ENCODE measurements at regions not wholly inside any gene's neighbourhood (a gene's known extent, or its start where the extent isn't known, plus 50 kb on each side); places are given as distances from the start of the nearest gene placed in this dataset.
"Not testable (repeated sequence)": the region's sequence is repeated elsewhere in the genome, so short reads cannot be mapped to it uniquely, and the experiment has no call there.

- no peak for DNase-seq (ENCODE audit: low read depth)
These were observed 492.0 kb upstream of the KIF2B start for GRCh38 chr17:53330756-53331155.

DNA sequence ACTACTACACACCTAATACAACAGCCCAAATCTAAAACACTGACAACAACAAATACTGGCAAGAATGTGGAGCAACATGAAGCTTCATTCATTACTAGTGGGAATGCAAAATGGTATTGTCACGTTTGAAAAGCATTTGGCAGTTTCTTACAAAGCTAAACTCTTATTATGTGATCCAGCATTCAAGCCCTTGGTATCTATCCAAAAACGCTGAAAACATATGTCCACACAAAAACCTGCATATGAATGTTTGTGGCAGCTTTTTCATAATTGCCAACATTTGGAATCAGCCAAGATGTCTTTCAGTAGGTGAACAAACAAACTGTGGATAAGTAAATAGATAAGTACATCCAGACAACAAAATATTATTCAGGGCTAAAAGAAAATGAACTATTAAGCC is 501.1 kb upstream of the KIF2B start:
- no peak for DNase-seq (ENCODE audit: low read depth)

GRCh38 chr17:53319947-53320346 is 502.8 kb upstream of the KIF2B start:
- DNase-seq (ENCODE audit: low read depth), result no peak

DNA sequence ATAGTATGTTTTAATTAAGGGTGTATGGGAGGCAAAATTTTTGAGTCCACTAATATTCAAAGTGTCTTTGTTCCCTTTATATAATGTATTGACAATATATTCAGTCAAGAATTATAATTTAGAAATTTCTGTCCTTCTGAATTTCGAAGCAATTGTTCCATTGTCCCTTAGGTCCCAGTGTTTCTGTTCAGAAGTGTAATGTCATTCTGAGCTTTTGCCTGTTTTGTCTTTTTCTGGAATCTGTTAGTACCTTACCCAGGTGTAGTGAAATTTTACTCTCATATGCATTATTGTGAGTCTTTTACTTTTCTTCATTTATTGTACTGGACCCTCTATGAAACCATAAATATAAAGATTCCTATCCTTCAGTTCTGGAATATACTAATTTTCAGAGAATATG is 505.7 kb upstream of the KIF2B start:
- no peak for DNase-seq (ENCODE audit: low read depth)

GRCh38 chr17:53316073-53316472 is 506.7 kb upstream of the KIF2B start:
- DNase-seq (ENCODE audit: low read depth), result no peak

- DNase-seq (ENCODE audit: low read depth), result no peak
These were observed 508.2 kb upstream of the KIF2B start for GRCh38 chr17:53314521-53314920.

DNA sequence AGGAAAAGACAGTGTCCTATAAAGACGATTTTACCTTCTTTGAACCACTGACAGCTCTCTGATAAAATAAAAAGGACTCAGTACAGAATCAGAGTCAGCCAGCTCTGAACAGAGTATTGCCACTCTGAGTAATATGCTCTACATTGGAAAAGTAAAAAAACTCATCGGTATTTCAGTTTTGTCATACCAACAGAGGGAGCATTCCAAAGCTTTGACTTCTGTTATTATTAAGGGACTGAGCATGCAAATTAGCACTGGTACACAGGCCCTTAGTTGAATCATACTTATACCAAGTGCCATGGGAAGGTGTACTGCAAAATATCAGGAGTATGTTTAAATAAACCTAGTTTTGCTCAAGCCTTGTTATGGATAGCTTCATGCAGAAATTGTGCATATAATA is 509.0 kb upstream of the KIF2B start:
- DNase-seq (ENCODE audit: low read depth), result peak; percentile 88

- DNase-seq (ENCODE audit: low read depth), result no peak
These were observed 544.3 kb upstream of the KIF2B start for GRCh38 chr17:53278466-53278865.

- DNase-seq (ENCODE audit: low read depth), result no peak
These were observed 549.6 kb upstream of the KIF2B start for GRCh38 chr17:53273126-53273525.

GRCh38 chr17:53270936-53271335 is 551.8 kb upstream of the KIF2B start:
- no peak for DNase-seq (ENCODE audit: low read depth)

GRCh38 chr17:53264730-53265129 is 558.0 kb upstream of the KIF2B start:
- DNase-seq (ENCODE audit: low read depth), result no peak

- no peak for DNase-seq (ENCODE audit: low read depth)
These were observed 568.6 kb upstream of the KIF2B start for GRCh38 chr17:53253956-53254597.

GRCh38 chr17:53249036-53249435 is 573.7 kb upstream of the KIF2B start:
- DNase-seq (ENCODE audit: low read depth), result no peak

- DNase-seq (ENCODE audit: low read depth), result no peak
These were observed 588.6 kb upstream of the KIF2B start for GRCh38 chr17:53234138-53234537.

- no peak for DNase-seq (ENCODE audit: low read depth)
These were observed 595.2 kb upstream of the KIF2B start for GRCh38 chr17:53227514-53227913.

DNA sequence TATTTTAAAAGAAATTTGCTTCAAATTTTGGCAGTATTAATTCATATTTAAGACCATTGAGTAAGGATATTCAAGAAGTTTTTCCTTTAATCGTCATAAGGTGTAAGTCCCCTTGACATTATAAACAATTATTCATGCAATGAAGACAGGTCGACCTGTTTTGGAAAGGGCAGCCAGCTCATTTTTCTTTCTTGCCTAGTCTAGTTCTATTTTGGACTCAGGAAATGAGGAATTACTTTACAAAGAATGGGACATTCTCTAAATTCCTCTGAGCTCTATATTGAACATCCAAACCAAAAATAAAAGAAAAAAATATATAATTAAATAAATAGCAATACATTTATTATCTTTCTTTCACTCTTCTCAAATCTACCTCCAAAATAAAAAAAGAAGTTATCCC is 595.6 kb upstream of the KIF2B start:
- peak; percentile 33 for DNase-seq (ENCODE audit: low read depth)

DNA sequence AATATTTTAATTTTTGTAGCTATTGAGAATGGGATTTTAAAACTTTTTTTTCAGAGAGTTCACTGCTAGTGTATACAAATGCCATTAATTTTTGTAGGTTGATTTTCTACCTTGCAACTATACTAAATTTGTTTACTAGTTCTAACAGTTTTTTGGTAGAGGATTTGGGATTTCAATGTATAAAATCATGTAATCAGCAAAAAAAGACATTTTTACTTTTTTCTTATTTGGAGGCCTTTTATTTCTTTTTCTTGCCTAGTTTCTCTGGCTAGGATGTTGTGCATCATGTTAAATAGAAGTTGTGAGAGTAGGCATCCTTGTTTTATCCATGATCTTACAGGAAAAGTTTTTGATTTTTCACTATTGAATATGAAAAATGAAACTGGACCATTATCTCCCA is 602.9 kb upstream of the KIF2B start:
- DNase-seq (ENCODE audit: low read depth), result no peak

DNA sequence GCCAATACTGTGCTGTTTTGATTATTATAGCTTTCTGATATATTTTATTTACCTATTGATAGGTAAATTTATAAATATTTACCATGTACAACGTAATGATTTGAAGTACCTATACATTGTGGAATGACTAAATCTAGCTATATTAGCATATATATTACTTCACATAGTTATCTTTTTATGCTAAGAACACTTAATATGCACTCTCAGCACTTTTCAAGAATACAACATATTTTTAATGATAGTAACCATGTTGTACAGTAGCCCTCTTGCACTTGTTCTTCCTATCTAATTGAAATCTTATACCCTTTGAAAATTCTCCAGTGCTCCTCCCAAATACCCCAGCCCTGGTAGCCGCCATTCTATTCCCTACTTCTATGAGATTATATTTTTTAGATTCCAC is 604.0 kb upstream of the KIF2B start:
- no peak for DNase-seq (ENCODE audit: low read depth)

GRCh38 chr17:53217311-53217710 is 605.4 kb upstream of the KIF2B start:
- peak; percentile 86 for DNase-seq (ENCODE audit: low read depth)

- DNase-seq (ENCODE audit: low read depth), result not testable (repeated sequence)
These were observed 613.8 kb upstream of the KIF2B start for GRCh38 chr17:53208935-53209334.

DNA sequence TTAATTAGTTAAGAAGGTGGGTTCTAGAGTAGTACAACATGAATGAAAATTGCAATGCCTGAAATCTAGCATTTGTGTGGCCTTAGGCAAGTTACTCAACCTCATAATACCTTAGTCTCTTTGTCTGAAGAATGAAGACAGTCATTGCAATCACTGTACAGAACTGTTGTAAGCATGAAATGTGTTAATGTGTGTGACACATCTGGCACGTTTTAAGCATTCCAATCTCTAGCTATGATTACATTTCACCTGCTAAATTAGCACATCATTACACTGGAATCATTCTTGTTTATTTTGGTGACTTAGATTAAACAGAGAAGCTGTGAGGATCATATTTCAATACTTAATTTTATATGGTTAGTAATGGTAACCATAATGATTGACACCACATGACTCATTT is 629.7 kb upstream of the KIF2B start:
- peak; percentile 7 for DNase-seq (ENCODE audit: low read depth)

DNA sequence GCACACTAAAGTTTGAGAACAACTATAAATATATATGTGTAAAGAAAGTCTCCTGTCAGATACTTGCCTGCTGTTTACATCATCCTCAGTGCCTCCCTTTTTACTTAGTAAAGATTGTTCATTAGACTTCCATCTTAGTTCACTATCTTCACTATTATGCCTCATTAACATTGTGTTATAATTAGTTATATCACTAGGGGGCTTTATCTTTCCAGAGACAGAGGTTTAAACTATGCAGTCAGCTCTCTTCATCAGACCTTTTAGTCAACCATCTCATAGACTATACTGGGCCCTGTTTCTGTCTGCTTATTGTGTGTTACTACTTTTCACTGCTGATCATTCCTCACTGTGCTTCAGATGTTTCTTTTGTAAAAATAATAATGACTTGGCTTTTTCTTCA is 630.8 kb upstream of the KIF2B start:
- peak; percentile 53 for DNase-seq (ENCODE audit: low read depth)

- peak; percentile 31 for DNase-seq (ENCODE audit: low read depth)
These were observed 636.7 kb upstream of the KIF2B start for GRCh38 chr17:53186001-53186400.

DNA sequence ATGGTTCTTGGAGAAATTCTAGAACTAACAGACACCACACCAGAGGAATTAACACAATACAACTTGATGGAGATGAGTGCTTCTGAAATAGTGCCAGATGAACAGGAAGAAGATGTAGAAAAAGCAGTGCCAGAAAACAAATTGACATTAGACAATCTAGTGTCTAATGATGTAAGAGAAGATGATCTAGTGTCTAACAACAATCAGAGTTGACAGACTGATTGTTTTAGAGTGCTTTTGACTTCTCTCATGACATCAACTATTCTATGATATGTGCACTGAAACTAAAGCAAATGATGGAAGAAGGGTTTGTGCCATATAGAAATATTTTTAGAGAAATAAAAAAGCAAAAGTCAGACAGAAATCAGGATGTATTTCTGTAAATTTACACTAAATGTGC is 646.1 kb upstream of the KIF2B start:
- DNase-seq (ENCODE audit: low read depth), result no peak

GRCh38 chr17:53168413-53168812 is 654.3 kb upstream of the KIF2B start:
- DNase-seq (ENCODE audit: low read depth), result peak; percentile 17
